BE2C (cell line): ENCODE measurements at regions not wholly inside any gene's neighbourhood (a gene's known extent, or its start where the extent isn't known, plus 50 kb on each side); places are given as distances from the start of the nearest gene placed in this dataset.
A peak's percentile ranks its signal among the peaks of the same experiment; 100 is the strongest.

Source experiments
- DNase-seq: peaks from one replicate; pipeline ENCODE4 v3.0.0-alpha.2; 2020
- H3K27me3 ChIP-seq: fragments of 250-450 bp; sonication (Bioruptor Pico); 2 replicates; pipeline ENCODE4 v1.5.1; 2020; ENCODE audit warnings: mild to moderate bottlenecking
- H3K36me3 ChIP-seq: fragments of 250-450 bp; sonication (Bioruptor Pico); 2 replicates; pipeline ENCODE4 v1.5.1; 2020; ENCODE audit warnings: mild to moderate bottlenecking
- H3K4me1 ChIP-seq: fragments of 250-450 bp; sonication (Bioruptor Pico); 2 replicates; pipeline ENCODE4 v1.5.1; 2020
- H3K4me3 ChIP-seq: 2 replicates; pipeline ENCODE4 v1.5.1; 2011; ENCODE audit warnings: low read depth, low read length
- H3K9me3 ChIP-seq: fragments of 250-450 bp; sonication (Bioruptor Pico); 2 replicates; pipeline ENCODE4 v1.5.1; 2020
- CTCF ChIP-seq: IDR thresholded peaks from 2 replicates; pipeline ENCODE4 v1.5.1; 2012; ENCODE audit warnings: mild to moderate bottlenecking, low read depth, low read length

- no peak for DNase-seq
- no peak for TF ChIP-seq CTCF
Measured at GRCh38 chr4:53716011-53716410, 124.7 kb upstream of the LNX1 start.

GRCh38 chr4:53714236-53715140 is 123.2 kb upstream of the LNX1 start:
- Histone ChIP-seq H3K27me3 (no peaks in the 10 kb centered on the region), H3K4me1 (peaks cover 10% of the 10 kb centered on the region), H3K4me3 (0 out of 2 replicates have a peak overlapping the region, but pooled peaks have one; percentile 13), H3K9me3 (no peaks in the 10 kb centered on the region), H3K36me3 (no peaks in the 10 kb centered on the region)
- no peak for TF ChIP-seq CTCF
- DNase-seq, result no peak

More at GRCh38 chr4:53716011-53716410, 124.7 kb upstream of the LNX1 start:
- Histone ChIP-seq H3K36me3 (no peaks in the 10 kb centered on the region), H3K4me3 (no peak overlapping the region), H3K9me3 (no peaks in the 10 kb centered on the region), H3K4me1 (peaks cover 10% of the 10 kb centered on the region), H3K27me3 (no peaks in the 10 kb centered on the region)

- no peaks in the 10 kb centered on the region for H3K9me3 ChIP-seq
- peaks cover 10% of the 10 kb centered on the region for H3K4me1 ChIP-seq
- no peaks in the 10 kb centered on the region for H3K36me3 ChIP-seq
- no peaks in the 10 kb centered on the region for H3K27me3 ChIP-seq
- DNase-seq, result peak; percentile 59
- TF ChIP-seq CTCF, result no peak
- no peak overlapping the region for H3K4me3 ChIP-seq
Measured at GRCh38 chr4:53713767-53714166, 122.5 kb upstream of the LNX1 start.

- H3K4me1 ChIP-seq, result peaks cover 10% of the 10 kb centered on the region
- H3K9me3 ChIP-seq, result no peaks in the 10 kb centered on the region
- H3K36me3 ChIP-seq, result no peaks in the 10 kb centered on the region
- TF ChIP-seq CTCF, result no peak
- H3K4me3 ChIP-seq, result no peak overlapping the region
- H3K27me3 ChIP-seq, result no peaks in the 10 kb centered on the region
- peak; percentile 20 for DNase-seq
Measured at GRCh38 chr4:53713296-53713695, 122.0 kb upstream of the LNX1 start.

- Histone ChIP-seq H3K36me3 (no peaks in the 10 kb centered on the region), H3K4me1 (peaks cover 10% of the 10 kb centered on the region), H3K9me3 (no peaks in the 10 kb centered on the region), H3K4me3 (no peak overlapping the region), H3K27me3 (no peaks in the 10 kb centered on the region)
- no peak for DNase-seq
- TF ChIP-seq CTCF, result no peak
Measured at GRCh38 chr4:53712408-53713020, 121.2 kb upstream of the LNX1 start.

GRCh38 chr4:53711926-53712325 is 120.6 kb upstream of the LNX1 start:
- H3K36me3 ChIP-seq, result no peaks in the 10 kb centered on the region
- no peaks in the 10 kb centered on the region for H3K27me3 ChIP-seq
- no peak overlapping the region for H3K4me3 ChIP-seq
- DNase-seq, result no peak
- TF ChIP-seq CTCF, result no peak
- peaks cover 10% of the 10 kb centered on the region for H3K4me1 ChIP-seq
- no peaks in the 10 kb centered on the region for H3K9me3 ChIP-seq
